Testis (tissue), 2 donors: ENCODE measurements at regions not wholly inside any gene's neighbourhood (a gene's known extent, or its start where the extent isn't known, plus 50 kb on each side); places are given as distances from the start of the nearest gene placed in this dataset.

Experiments
- CTCF ChIP-seq, 3 experiments: fragments of 450-650 bp in 2 of 3; fragments of 200-600 bp in 1 of 3; sonication (generic) in 1 of 3; IDR thresholded peaks; one replicate each; pipeline ENCODE4 v1.5.1; 2016 to 2019; ENCODE audit warnings: antibody characterized with exemption in 3 of 3, mild to moderate bottlenecking in 2 of 3, moderate library complexity in 1 of 3
- POLR2A ChIP-seq: fragments of 450-650 bp; IDR thresholded peaks from one replicate; pipeline ENCODE4 v1.6.1; 2017; ENCODE audit warnings: antibody characterized with exemption, mild to moderate bottlenecking, moderate library complexity

GRCh38 chr15:95512906-95513305 lies 817.6 kb upstream of the NR2F2 start:
- TF ChIP-seq CTCF (IDR thresholded peaks at IDR 0.05) (no peak), POLR2A (no peak)
